ENCODE measurements at regions not wholly inside any gene's neighbourhood (a gene's known extent, or its start where the extent isn't known, plus 50 kb on each side); places are given as distances from the start of the nearest gene placed in this dataset.
A peak's percentile ranks its signal among the peaks of the same experiment; 100 is the strongest.

DNA sequence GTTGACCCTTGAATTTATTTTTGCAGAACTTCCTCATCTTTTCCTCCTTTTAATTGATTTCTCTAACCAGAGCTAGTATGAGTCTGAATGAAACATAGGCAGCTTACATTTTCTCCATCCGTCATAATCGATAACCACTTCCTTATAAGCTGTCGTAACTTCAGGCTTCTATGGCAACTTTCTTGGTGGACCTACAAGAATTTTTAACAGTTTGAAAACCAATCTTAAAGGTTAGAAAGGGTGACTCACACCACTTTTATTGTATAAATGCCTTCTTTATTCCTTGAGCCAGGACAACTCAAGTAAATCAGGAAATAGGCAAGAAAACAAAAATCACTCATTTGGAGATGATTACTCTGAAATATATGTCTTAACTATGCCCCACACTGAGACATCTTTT, 105.7 kb upstream of the KL start:
- H3K4me3 ChIP-seq (ENCODE audit: low read length) = no peak overlapping the region
- no peak for DNase-seq (ENCODE audit: low read depth)
- TF ChIP-seq, protein P1, sequence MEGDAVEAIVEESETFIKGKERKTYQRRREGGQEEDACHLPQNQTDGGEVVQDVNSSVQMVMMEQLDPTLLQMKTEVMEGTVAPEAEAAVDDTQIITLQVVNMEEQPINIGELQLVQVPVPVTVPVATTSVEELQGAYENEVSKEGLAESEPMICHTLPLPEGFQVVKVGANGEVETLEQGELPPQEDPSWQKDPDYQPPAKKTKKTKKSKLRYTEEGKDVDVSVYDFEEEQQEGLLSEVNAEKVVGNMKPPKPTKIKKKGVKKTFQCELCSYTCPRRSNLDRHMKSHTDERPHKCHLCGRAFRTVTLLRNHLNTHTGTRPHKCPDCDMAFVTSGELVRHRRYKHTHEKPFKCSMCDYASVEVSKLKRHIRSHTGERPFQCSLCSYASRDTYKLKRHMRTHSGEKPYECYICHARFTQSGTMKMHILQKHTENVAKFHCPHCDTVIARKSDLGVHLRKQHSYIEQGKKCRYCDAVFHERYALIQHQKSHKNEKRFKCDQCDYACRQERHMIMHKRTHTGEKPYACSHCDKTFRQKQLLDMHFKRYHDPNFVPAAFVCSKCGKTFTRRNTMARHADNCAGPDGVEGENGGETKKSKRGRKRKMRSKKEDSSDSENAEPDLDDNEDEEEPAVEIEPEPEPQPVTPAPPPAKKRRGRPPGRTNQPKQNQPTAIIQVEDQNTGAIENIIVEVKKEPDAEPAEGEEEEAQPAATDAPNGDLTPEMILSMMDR (conservative IDR thresholded peaks at IDR 0.05; ENCODE audit: low read depth, low read length) = no peak

DNA sequence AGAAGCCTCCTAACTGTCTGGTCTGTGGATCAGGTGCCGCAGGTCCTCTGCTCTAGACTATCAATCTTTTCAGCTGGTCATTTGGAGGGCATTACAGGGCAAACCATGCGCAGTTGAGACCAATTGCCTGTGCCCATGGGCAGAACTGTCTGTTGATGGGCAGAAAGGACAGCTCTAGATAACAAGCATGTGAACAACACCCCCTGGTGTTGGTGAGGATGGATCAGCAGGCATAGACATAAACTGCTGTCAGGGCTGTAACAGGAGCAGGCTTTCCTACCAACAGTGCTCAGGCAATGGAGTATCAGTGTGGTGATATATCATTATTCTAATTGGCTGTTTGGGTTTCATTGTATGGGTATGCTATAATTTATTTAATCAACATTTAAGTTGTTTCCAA, 104.7 kb upstream of the KL start:
- TF ChIP-seq, protein P1 (conservative IDR thresholded peaks at IDR 0.05; ENCODE audit: low read depth, low read length) = peak; percentile 56
- H3K4me3 ChIP-seq (ENCODE audit: low read length) = no peak overlapping the region
- no peak for DNase-seq (ENCODE audit: low read depth)

DNA sequence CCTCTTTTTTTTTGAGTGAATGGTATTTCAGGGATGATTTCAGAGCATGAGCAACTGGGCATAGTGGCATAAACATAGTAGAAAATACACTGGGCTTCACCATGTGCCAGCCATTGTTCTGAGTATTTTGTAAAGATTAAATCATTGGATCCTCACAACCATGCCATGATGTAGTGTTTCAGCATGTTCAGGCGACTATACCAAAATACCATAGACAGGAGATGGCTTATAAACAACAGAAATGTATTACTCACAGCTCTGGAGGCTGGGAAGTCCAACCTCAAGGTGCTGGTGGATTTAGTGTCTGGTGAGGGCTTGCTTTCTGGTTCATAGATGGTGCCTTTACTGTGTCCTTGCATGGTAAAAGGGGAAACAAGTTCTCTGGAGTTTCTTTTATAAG, 101.5 kb upstream of the KL start:
- no peak overlapping the region for H3K4me3 ChIP-seq (ENCODE audit: low read length)
- TF ChIP-seq, protein P1 (conservative IDR thresholded peaks at IDR 0.05; ENCODE audit: low read depth, low read length) = no peak
- no peak for DNase-seq (ENCODE audit: low read depth)

DNA sequence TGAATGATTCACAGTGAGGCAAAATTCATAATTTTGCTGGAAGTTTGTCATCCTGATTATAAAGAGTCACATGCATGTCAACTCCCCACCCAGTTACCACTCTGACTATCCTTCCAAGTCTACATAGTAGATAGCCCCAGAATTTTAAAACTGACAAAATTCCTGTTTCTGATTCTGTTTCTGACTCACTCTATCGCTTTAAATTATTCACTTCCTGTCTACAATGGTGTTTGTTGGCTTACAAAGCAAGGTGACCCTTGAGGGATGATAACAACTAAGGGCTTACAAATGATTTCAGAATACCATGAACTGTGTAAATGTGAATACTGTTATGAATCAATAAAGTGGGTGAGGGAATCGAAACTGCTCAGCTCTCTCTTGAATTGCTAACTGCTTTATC, 98.7 kb upstream of the KL start:
- TF ChIP-seq, protein P1 (conservative IDR thresholded peaks at IDR 0.05; ENCODE audit: low read depth, low read length) = no peak
- no peak for DNase-seq (ENCODE audit: low read depth)
- no peak overlapping the region for H3K4me3 ChIP-seq (ENCODE audit: low read length)

DNA sequence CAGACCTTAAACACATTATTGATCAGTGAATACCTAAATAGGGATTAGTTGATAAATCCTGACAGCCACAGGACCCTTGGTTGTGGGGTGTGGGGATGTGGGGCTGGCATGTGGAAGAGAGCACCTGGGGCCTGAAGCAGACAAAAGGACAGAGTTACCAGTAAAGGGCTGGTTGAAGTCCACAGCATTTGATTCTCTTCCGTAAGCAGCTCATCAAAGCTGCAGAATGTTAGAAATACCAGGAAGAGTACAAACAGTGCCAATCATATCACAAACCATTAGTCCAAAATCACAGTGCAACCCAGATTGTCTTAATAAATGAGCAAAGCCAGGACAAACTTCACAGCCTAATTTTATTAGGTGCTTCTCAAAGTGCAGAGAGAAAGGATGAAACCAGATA, 92.5 kb upstream of the KL start:
- TF ChIP-seq, protein P1 (conservative IDR thresholded peaks at IDR 0.05; ENCODE audit: low read depth, low read length) = no peak
- H3K4me3 ChIP-seq (ENCODE audit: low read length) = no peak overlapping the region
- no peak for DNase-seq (ENCODE audit: low read depth)

DNA sequence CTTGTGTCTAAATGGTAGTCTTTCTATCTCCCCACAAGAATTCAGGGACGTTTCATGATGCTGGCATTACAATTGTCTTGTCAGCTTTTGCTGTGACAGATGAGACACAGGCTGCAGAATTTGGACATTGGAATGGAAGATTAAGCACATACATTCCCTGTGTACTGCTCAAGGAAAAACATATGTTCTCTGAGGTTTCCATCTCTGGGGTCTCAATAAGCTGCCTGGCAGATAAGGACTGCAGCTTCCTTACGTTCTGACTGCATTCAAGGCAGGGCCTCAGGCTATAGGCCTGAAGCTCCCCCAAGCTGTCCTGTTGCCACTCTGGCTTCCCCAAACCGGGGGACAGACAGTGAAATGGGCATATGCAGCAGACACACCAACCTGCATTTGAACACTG, 91.3 kb upstream of the KL start:
- no peak overlapping the region for H3K4me3 ChIP-seq (ENCODE audit: low read length)
- DNase-seq (ENCODE audit: low read depth) = no peak
- TF ChIP-seq, protein P1 (conservative IDR thresholded peaks at IDR 0.05; ENCODE audit: low read depth, low read length) = no peak

DNA sequence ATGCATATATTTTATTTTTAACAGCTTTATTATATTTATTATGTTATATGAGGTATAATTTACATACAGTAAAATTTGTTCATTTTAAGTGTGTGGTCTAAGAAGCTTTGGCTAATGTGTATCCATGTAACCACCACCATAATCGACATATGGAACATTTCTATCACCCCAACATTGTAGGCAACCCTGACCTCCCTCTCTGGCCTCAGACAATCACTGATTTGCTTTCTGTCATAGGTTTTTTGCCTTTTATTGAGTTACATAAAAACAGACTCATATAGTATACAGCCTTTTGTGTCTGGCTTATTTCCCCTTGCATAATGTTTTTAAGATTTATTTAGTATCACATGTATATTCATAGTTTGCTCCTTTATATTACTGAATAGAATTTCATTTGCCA, 90.7 kb upstream of the KL start:
- no peak for DNase-seq (ENCODE audit: low read depth)
- TF ChIP-seq, protein P1 (conservative IDR thresholded peaks at IDR 0.05; ENCODE audit: low read depth, low read length) = no peak
- no peak overlapping the region for H3K4me3 ChIP-seq (ENCODE audit: low read length)

All from retinal pigment epithelial cell (primary cell).